Gastrocnemius medialis (tissue), 4 donors: ENCODE measurements at regions not wholly inside any gene's neighbourhood (a gene's known extent, or its start where the extent isn't known, plus 50 kb on each side); places are given as distances from the start of the nearest gene placed in this dataset.

Experiments
- CTCF ChIP-seq, 5 experiments: fragments of 450-650 bp in 3 of 5; fragments of 200-600 bp in 2 of 5; sonication (generic) in 2 of 5; IDR thresholded peaks in 4 of 5; conservative IDR thresholded peaks in 1 of 5; 1 replicate in 4 of 5; 2 replicates in 1 of 5; pipeline ENCODE4 v1.5.1; 2016 to 2019; ENCODE audit warnings: antibody characterized with exemption in 5 of 5, mild to moderate bottlenecking in 3 of 5, moderate library complexity in 3 of 5
- POLR2A ChIP-seq, 2 donors: fragments of 450-650 bp; IDR thresholded peaks; one replicate each; pipeline ENCODE4 v1.6.1; 2017; ENCODE audit warnings: antibody characterized with exemption in 2 of 2, mild to moderate bottlenecking in 2 of 2, moderate library complexity in 2 of 2

- TF ChIP-seq POLR2A (IDR thresholded peaks at IDR 0.05) = no peak
- no peak for TF ChIP-seq CTCF (IDR thresholded peaks at IDR 0.05 in 4 of 5, conservative IDR thresholded peaks at IDR 0.05 in 1 of 5)
Observed at GRCh38 chr13:82791035-82791434, 1091.2 kb downstream of the SLITRK1 start.
